ENCODE measurements at regions not wholly inside any gene's neighbourhood (a gene's known extent, or its start where the extent isn't known, plus 50 kb on each side); places are given as distances from the start of the nearest gene placed in this dataset.
A peak's percentile ranks its signal among the peaks of the same experiment; 100 is the strongest.

DNA sequence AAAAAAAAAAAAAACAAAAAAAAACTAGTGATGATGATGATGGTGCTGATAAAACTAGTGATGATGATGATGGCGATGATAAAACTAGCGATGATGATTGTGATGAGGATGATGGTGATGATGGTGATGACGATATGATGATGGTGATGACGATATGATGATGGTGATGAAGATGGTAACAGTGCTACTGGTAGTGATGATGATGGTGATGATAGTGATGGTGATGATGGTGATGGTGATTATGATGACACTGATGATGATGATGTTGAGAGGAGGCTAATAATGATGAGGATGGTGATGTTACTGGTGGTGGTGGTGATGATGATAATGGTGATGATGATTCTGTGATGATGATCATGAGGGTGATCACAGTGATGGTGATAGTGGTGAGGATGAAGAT, 345.5 kb upstream of the CDH4 start:
- TF ChIP-seq, protein P1, sequence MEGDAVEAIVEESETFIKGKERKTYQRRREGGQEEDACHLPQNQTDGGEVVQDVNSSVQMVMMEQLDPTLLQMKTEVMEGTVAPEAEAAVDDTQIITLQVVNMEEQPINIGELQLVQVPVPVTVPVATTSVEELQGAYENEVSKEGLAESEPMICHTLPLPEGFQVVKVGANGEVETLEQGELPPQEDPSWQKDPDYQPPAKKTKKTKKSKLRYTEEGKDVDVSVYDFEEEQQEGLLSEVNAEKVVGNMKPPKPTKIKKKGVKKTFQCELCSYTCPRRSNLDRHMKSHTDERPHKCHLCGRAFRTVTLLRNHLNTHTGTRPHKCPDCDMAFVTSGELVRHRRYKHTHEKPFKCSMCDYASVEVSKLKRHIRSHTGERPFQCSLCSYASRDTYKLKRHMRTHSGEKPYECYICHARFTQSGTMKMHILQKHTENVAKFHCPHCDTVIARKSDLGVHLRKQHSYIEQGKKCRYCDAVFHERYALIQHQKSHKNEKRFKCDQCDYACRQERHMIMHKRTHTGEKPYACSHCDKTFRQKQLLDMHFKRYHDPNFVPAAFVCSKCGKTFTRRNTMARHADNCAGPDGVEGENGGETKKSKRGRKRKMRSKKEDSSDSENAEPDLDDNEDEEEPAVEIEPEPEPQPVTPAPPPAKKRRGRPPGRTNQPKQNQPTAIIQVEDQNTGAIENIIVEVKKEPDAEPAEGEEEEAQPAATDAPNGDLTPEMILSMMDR (IDR thresholded peaks at IDR 0.05), result peak in 1 of 3 donors; percentile 32
- no peak for TF ChIP-seq POLR2A (IDR thresholded peaks at IDR 0.05)

Measured in lower leg skin (tissue), 3 donors.